C4-2B (cell line): ENCODE measurements at regions not wholly inside any gene's neighbourhood (a gene's known extent, or its start where the extent isn't known, plus 50 kb on each side); places are given as distances from the start of the nearest gene placed in this dataset.

ENCODE experiments used
- ZFX ChIP-seq: fragments of 450-650 bp; IDR thresholded peaks from 2 replicates; pipeline ENCODE4 v1.6.1; 2017
- TF ChIP-seq, protein P1 (sequence below): fragments of 450-650 bp; conservative IDR thresholded peaks from 2 replicates; pipeline ENCODE4 v1.5.1; 2017; ENCODE audit warnings: mild to moderate bottlenecking

DNA sequence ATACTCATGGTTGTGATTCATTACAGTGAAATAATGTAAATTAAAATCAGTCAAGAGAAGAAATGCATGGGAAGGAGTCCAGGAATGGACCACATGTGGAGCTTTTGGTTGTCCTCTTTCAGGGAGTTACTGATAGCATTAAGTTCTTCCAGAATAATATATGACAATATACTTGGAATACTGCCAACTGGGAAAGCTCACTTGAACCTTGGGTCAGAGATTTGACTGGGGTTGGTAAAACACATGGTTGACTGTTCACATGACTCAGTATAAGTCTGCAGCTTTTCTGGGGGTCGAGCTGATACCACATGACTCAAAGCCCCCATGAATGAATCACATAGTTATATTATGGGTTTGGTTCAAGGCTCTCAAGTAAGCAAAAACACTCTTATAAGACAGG is 1109.0 kb upstream of the CHAC2 start:
- TF ChIP-seq, protein P1, sequence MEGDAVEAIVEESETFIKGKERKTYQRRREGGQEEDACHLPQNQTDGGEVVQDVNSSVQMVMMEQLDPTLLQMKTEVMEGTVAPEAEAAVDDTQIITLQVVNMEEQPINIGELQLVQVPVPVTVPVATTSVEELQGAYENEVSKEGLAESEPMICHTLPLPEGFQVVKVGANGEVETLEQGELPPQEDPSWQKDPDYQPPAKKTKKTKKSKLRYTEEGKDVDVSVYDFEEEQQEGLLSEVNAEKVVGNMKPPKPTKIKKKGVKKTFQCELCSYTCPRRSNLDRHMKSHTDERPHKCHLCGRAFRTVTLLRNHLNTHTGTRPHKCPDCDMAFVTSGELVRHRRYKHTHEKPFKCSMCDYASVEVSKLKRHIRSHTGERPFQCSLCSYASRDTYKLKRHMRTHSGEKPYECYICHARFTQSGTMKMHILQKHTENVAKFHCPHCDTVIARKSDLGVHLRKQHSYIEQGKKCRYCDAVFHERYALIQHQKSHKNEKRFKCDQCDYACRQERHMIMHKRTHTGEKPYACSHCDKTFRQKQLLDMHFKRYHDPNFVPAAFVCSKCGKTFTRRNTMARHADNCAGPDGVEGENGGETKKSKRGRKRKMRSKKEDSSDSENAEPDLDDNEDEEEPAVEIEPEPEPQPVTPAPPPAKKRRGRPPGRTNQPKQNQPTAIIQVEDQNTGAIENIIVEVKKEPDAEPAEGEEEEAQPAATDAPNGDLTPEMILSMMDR: no peak
- no peak for TF ChIP-seq ZFX
